ENCODE measurements at regions not wholly inside any gene's neighbourhood (a gene's known extent, or its start where the extent isn't known, plus 50 kb on each side); places are given as distances from the start of the nearest gene placed in this dataset.
"Not testable (repeated sequence)": the region's sequence is repeated elsewhere in the genome, so short reads cannot be mapped to it uniquely, and the experiment has no call there.

GRCh38 chr2:220371211-220371610, 743.8 kb downstream of the SLC4A3 start:
- no peak for DNase-seq

- peak in 1 of 3 experiments; percentile 34 for DNase-seq
These were observed 746.4 kb downstream of the SLC4A3 start for GRCh38 chr2:220373878-220374277.

- no peak for DNase-seq
These were observed 746.9 kb downstream of the SLC4A3 start for GRCh38 chr2:220374282-220374681.

DNA sequence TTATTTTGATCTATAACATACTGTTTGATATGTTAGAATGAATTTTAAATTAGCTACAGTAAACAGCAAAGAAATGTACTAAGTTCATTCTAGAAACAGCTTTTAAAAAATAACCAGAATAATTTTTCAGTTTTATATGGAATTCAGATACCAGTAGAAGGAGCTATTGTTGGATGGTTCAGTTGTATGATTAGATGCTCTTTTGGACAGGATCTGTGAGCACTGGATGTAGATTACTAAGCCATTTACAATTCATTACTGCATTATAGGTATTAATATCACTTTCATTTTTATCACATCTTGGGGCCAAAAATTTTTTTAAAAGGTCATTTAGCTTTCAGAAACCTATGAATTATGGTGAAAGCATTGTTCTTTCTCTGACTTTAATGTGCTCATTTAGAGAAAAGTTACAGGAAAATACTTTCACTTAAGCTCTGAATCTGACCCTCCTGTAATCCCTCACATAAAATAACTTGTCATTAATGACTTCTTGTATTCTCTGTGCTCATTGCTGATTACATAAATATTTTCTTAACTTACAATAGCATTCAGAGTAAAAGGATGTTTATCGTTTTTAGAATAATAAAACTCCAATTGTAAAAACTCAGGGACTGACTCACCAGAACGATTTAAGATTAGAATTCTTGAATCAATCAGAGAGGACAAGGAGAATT, 750.2 kb downstream of the SLC4A3 start:
- no peak for DNase-seq

GRCh38 chr2:220387758-220388157, 760.3 kb downstream of the SLC4A3 start:
- not testable (repeated sequence) for DNase-seq

- DNase-seq = peak in 2 of 3 experiments; percentile 37 to 85
These were observed 766.3 kb downstream of the SLC4A3 start for GRCh38 chr2:220393711-220394110.

DNA sequence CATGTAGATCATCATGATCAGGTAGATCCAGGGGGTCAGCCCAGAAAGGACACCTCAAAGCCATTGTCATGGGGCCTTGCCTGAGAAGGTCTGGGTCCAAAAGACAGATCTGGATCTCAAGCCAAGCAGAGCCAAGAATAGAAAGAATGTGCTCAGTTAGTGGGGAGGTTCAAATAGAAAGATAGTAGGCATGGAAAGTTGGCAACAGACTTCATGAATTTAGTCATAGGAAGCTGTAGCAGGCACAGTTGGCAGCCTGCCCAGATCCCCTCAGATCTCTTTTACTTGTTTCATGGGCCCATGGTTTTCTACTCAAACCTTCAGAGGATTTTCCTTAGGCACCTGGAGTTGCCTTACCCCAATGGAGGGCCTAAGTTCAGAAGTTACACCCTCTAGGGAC, 767.0 kb downstream of the SLC4A3 start:
- DNase-seq = peak in 2 of 3 experiments; percentile 19 to 59

- no peak for DNase-seq
These were observed 768.9 kb downstream of the SLC4A3 start for GRCh38 chr2:220396287-220396686.

DNA sequence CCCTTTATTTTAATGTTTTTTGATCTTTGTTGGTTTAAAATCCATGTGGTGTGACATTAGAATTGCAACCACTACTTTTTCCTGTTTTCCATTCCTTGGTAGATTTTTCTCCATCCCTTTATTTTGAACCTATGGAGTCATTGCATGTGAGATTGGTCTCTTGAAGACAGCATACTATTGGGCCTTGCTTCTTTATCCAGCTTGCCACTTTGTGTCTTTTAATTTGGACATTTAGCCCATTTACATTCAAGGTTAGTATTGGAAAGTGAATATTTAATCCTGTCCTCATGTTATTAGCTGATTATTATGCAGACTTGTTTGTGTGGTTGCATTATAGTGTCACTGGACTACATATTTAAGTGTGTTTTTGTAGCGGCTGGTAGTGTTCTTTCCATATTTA, 782.9 kb downstream of the SLC4A3 start:
- DNase-seq = no peak

DNA sequence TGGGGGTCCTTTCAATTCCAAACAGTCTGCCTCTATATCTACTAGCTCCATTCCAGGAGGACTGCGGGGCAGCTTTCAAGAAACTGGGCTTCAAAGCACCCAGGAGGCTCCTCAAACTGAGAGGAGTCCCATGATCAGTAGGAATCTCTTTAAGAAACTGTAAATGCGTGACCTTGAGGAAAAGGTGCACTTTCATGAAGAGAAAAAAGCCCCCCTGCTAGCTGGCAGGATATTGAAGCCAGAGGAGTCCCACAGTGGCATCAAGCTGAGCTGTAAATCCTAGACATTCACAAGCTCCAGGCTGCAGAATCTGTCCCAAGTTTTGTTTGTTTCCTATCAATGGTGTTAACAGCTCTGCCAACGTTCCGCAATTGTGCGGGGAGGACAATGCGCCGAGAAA, 790.1 kb downstream of the SLC4A3 start:
- no peak for DNase-seq

- peak in 1 of 3 experiments; percentile 5 for DNase-seq
These were observed 792.2 kb downstream of the SLC4A3 start for GRCh38 chr2:220419647-220420046.

DNA sequence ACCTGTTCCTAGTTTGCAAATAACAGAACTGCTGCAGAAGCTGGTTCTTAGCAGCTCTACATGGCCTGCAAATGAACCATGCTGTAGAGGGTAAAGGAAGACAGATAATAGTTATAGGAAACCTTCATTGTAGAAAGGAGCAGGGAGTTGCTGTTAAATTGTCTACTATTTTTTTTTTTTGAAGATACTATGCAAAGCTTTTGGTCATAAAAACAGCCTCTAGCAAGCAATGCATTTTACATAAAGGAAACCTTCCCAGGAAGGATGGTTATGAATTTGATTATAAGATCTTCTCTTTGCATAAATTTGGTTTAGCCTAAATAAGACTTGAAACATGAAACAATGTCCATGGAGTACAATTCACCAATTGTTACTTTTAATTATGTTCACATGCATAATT, 793.4 kb downstream of the SLC4A3 start:
- DNase-seq = no peak

- DNase-seq = no peak
These were observed 795.2 kb downstream of the SLC4A3 start for GRCh38 chr2:220422676-220423075.

GRCh38 chr2:220424561-220424960, 797.1 kb downstream of the SLC4A3 start:
- no peak for DNase-seq

DNA sequence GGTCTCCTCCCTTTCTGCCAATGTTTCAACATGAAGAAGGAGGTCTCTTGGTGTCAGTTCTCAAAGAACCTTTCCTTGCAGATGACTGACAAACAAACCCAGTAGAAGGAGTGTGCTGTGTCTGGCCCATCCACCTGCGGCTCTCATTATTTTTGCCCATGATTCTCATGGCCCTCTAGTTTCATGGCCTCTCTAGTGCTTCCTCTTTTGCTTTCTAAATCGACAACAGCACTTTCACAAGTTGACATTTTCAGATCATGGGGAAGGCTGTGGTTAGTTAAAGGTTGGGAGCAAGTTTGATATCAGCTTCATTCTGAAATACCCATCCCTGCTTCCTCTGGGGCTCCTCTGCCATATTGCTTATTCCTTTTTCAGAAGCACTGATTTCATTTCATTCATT, 805.2 kb downstream of the SLC4A3 start:
- DNase-seq = no peak

- DNase-seq = no peak
These were observed 805.7 kb downstream of the SLC4A3 start for GRCh38 chr2:220433131-220433530.

DNA sequence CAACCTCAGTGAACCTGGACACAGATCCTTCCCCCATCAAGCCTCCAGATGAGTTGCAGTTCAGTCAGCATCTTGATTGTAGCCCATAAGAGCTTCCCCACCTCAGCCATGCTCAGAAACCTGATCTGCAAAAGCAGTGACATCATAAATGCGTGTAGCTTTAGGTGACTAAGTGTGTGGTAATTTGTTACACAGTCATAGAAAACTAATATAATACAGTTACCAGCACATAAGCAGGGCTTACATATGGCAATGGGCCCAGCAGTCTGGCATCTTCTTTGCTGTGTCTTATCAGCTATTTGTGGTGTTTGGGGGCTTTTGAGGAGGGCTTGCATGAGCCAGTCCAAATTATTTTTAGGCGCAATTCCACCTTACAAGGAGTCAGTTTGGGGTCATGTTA, 807.0 kb downstream of the SLC4A3 start:
- no peak for DNase-seq

GRCh38 chr2:220437938-220438337, 810.5 kb downstream of the SLC4A3 start:
- DNase-seq = no peak

- DNase-seq = no peak
These were observed 813.3 kb downstream of the SLC4A3 start for GRCh38 chr2:220440731-220441130.

DNA sequence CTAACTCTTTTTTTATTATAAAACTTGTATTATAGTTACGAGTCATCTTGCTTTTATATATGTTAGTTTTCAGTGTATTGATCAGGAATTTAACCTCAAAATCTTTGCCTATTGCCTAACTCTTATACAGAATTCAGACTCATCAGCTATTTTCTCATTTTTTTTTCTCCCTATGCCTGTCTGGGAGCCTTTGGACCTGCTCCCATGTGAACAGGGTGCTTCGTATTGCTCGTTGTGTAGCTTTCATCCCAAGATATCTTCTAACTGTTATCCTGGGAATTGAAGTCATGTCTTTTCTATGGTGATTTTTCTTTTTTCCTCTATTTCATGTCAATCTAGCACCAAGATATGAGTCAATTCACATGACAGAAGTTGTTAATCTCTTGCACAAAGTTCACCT, 814.0 kb downstream of the SLC4A3 start:
- no peak for DNase-seq

DNA sequence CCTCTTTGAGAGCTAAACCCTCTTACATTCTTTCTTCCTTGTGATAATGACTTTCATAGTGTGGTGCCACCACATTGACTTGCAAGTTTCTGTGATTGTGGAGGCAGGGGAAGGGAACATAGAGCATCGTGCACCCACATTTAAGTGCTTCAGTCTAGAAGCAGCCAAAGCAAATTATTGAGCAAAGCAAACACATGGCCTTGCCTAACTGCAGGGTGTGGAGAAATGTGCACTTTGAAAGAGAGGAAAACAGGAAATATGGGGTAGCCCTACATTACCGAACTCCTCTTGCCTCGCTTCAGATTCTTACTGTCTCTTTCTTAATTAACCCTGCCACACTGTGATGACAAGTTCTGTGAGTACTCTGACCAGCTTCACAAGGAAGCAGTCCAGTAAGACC, 814.6 kb downstream of the SLC4A3 start:
- no peak for DNase-seq

DNA sequence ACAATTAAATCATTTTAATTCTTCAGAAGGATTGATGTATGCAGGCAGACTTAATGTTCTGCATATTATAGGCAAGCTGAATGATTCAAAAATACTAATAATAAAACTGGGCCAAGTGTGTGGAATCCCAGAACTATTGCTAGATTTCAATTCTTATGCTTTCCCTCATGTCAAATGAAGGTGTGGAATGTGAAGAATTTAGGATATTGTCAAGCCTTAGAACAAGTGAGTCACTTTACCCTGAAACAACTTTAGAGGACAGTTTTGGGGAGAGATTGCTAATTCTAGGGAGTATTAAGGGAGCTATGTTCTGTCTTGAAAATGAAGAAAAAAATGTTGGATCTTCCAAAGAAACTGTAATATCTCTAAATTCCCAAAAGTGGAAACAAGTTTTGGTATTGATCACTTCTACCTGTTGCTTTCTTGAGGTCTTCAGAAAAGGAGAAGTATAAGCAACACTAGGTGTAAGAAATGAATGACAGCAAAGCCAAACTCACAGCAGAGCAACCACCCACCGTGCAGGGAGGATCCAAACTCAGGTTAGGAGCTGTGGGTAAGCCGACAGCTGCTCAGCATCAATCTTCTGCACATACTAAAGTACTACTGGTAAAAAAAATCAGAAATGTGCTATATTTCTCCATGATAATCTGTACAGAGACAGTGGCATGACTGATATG, 818.1 kb downstream of the SLC4A3 start:
- DNase-seq = no peak

DNA sequence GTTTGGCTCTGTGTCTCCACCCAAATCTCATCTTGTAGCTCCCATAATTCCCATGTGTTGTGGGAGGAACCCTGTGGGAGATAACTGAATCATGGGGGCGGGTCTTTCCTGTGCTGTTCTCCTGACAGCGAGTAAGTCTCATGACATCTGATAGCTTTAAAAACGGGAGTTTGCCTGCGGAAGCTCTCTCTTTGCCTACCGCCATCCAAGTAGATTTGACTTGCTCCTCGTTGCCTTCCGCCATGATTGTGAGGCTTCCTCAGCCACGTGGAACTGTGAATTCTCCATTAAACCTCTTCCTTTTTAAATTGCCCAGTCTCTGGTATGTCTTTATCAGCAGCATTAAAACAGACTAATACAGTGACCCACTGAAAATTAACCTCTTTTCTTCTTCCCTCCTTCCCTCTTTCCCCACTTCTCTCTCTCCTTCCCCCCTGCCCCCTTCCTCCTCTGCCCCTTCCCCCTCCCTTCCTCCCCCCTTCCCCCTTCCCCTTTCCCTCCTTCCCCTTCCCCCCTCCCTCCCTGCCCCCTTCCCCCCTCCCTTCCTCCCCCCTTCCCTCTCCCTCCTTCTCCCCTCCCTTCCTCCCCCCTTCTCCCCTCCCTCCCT, 818.8 kb downstream of the SLC4A3 start:
- DNase-seq = no peak

- DNase-seq = no peak
These were observed 823.4 kb downstream of the SLC4A3 start for GRCh38 chr2:220450846-220451245.

All from NCI-H1417 (cell line).